ENCODE measurements at regions not wholly inside any gene's neighbourhood (a gene's known extent, or its start where the extent isn't known, plus 50 kb on each side); places are given as distances from the start of the nearest gene placed in this dataset.

DNA sequence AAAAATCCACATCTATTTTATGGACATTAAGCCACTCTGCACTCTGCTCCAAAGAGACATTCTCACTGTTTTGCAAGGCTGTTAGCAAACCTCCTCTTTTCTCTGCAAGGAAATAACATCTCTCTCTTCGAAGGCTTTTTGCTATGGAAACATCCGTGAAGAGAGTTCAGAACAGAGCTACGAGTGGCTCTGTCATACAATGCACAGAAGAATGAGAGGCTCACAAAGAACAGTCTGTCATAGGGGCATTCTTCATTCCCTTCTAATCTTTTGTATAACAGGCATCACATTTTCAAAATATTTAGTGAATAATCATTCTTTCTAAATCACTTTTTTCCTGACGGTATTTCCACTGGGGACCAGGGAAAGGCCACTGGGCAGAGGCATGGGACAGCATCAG, 346.1 kb downstream of the IRS2 start:
- no peak for TF ChIP-seq GATA2 (IDR thresholded peaks at IDR 0.05; ENCODE audit: low read depth, low read length)
- no peak for TF ChIP-seq GATA3 (IDR thresholded peaks at IDR 0.05; ENCODE audit: low read depth, low read length)
